ENCODE measurements at regions not wholly inside any gene's neighbourhood (a gene's known extent, or its start where the extent isn't known, plus 50 kb on each side); places are given as distances from the start of the nearest gene placed in this dataset.

DNA sequence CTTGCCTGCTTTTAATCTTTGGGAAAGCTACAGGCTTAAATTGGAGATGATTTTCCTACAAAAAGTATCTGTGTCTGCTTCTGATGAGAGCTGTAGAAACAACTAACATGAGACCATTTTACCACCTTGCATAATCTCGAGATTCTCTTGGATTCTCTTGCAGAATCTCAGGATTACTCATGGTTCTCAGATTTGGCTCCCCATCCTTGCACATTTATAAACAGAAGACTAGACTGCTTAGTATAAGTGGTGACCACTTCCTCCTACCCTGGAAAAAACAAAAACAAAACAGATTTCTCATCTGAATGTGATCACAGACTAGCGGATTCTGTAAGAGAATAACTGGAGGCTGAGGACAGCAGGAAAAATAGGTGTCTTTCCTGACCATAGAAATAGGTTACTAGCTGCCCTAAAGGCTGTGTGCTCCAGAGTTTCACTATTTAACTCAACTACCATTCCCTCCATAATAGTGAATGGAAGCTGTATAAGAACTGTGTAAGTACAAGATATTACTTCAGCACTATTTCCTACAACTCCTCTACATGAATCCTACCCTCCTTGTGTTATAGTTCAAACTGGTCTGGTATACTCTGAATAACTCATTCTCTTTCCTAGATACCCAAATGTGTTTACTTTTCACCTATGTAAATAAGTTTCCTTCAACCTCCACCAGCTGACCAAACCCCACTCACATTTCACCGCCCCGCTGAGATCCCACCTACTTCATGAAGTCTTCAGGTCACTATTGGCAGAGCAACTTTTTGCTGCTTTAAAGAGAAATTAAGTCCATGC is 122.2 kb upstream of the C2CD4B start:
- TF ChIP-seq, protein P1, sequence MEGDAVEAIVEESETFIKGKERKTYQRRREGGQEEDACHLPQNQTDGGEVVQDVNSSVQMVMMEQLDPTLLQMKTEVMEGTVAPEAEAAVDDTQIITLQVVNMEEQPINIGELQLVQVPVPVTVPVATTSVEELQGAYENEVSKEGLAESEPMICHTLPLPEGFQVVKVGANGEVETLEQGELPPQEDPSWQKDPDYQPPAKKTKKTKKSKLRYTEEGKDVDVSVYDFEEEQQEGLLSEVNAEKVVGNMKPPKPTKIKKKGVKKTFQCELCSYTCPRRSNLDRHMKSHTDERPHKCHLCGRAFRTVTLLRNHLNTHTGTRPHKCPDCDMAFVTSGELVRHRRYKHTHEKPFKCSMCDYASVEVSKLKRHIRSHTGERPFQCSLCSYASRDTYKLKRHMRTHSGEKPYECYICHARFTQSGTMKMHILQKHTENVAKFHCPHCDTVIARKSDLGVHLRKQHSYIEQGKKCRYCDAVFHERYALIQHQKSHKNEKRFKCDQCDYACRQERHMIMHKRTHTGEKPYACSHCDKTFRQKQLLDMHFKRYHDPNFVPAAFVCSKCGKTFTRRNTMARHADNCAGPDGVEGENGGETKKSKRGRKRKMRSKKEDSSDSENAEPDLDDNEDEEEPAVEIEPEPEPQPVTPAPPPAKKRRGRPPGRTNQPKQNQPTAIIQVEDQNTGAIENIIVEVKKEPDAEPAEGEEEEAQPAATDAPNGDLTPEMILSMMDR (IDR thresholded peaks at IDR 0.05; ENCODE audit: low read depth, low read length, missing input control), result no peak
- TF ChIP-seq EGR1 (IDR thresholded peaks at IDR 0.05; ENCODE audit: low read depth in 2 of 2) (no peak), NR2F2 (IDR thresholded peaks at IDR 0.05) (no peak), YY1 (IDR thresholded peaks at IDR 0.05) (no peak), RXRA (IDR thresholded peaks at IDR 0.05) (no peak), SP1 (IDR thresholded peaks at IDR 0.05) (peak; percentile 57)
- TF ChIP-seq, protein P2, sequence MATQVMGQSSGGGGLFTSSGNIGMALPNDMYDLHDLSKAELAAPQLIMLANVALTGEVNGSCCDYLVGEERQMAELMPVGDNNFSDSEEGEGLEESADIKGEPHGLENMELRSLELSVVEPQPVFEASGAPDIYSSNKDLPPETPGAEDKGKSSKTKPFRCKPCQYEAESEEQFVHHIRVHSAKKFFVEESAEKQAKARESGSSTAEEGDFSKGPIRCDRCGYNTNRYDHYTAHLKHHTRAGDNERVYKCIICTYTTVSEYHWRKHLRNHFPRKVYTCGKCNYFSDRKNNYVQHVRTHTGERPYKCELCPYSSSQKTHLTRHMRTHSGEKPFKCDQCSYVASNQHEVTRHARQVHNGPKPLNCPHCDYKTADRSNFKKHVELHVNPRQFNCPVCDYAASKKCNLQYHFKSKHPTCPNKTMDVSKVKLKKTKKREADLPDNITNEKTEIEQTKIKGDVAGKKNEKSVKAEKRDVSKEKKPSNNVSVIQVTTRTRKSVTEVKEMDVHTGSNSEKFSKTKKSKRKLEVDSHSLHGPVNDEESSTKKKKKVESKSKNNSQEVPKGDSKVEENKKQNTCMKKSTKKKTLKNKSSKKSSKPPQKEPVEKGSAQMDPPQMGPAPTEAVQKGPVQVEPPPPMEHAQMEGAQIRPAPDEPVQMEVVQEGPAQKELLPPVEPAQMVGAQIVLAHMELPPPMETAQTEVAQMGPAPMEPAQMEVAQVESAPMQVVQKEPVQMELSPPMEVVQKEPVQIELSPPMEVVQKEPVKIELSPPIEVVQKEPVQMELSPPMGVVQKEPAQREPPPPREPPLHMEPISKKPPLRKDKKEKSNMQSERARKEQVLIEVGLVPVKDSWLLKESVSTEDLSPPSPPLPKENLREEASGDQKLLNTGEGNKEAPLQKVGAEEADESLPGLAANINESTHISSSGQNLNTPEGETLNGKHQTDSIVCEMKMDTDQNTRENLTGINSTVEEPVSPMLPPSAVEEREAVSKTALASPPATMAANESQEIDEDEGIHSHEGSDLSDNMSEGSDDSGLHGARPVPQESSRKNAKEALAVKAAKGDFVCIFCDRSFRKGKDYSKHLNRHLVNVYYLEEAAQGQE (IDR thresholded peaks at IDR 0.05), result peak; percentile 52
- TF ChIP-seq, protein P3, sequence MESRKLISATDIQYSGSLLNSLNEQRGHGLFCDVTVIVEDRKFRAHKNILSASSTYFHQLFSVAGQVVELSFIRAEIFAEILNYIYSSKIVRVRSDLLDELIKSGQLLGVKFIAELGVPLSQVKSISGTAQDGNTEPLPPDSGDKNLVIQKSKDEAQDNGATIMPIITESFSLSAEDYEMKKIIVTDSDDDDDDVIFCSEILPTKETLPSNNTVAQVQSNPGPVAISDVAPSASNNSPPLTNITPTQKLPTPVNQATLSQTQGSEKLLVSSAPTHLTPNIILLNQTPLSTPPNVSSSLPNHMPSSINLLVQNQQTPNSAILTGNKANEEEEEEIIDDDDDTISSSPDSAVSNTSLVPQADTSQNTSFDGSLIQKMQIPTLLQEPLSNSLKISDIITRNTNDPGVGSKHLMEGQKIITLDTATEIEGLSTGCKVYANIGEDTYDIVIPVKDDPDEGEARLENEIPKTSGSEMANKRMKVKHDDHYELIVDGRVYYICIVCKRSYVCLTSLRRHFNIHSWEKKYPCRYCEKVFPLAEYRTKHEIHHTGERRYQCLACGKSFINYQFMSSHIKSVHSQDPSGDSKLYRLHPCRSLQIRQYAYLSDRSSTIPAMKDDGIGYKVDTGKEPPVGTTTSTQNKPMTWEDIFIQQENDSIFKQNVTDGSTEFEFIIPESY (IDR thresholded peaks at IDR 0.05), result no peak

All from liver (tissue), 3 donors.